NCI-H2227 treated with DMSO at 0.1 percent for 48 hours (cell line): ENCODE measurements at regions not wholly inside any gene's neighbourhood (a gene's known extent, or its start where the extent isn't known, plus 50 kb on each side); places are given as distances from the start of the nearest gene placed in this dataset.
"Not testable (repeated sequence)": the region's sequence is repeated elsewhere in the genome, so short reads cannot be mapped to it uniquely, and the experiment has no call there.

Source experiments
- DNase-seq: peaks from one replicate; lab custom pipeline; 2025; lab: John Stamatoyannopoulos, UW

GRCh38 chr1:104467590-104467989, 717.9 kb downstream of the AMY1C start:
- DNase-seq: no peak

GRCh38 chr1:104468282-104468681, 718.6 kb downstream of the AMY1C start:
- no peak for DNase-seq

- no peak for DNase-seq
Observed at GRCh38 chr1:104476126-104476525, 726.4 kb downstream of the AMY1C start.

- DNase-seq: no peak
Observed at GRCh38 chr1:104488296-104489015, 738.8 kb downstream of the AMY1C start.

GRCh38 chr1:104526158-104526795, 776.6 kb downstream of the AMY1C start:
- DNase-seq: no peak

- no peak for DNase-seq
Observed at GRCh38 chr1:104531990-104532389, 782.3 kb downstream of the AMY1C start.

GRCh38 chr1:104574620-104575019, 824.9 kb downstream of the AMY1C start:
- no peak for DNase-seq

GRCh38 chr1:104592926-104593325, 843.2 kb downstream of the AMY1C start:
- no peak for DNase-seq

GRCh38 chr1:104593413-104594187, 843.9 kb downstream of the AMY1C start:
- no peak for DNase-seq

- no peak for DNase-seq
Observed at GRCh38 chr1:104617474-104617873, 867.8 kb downstream of the AMY1C start.

- DNase-seq: no peak
Observed at GRCh38 chr1:104621221-104621620, 871.5 kb downstream of the AMY1C start.

- no peak for DNase-seq
Observed at GRCh38 chr1:104624538-104624937, 874.8 kb downstream of the AMY1C start.

- no peak for DNase-seq
Observed at GRCh38 chr1:104629589-104629988, 879.9 kb downstream of the AMY1C start.

GRCh38 chr1:104630567-104631149, 881.0 kb downstream of the AMY1C start:
- no peak for DNase-seq

GRCh38 chr1:104636581-104636980, 886.9 kb downstream of the AMY1C start:
- DNase-seq: no peak

GRCh38 chr1:104646233-104646632, 896.5 kb downstream of the AMY1C start:
- no peak for DNase-seq

GRCh38 chr1:104648269-104648691, 898.6 kb downstream of the AMY1C start:
- DNase-seq: no peak

GRCh38 chr1:104664374-104664773, 914.7 kb downstream of the AMY1C start:
- DNase-seq: not testable (repeated sequence)

- DNase-seq: no peak
Observed at GRCh38 chr1:104665300-104665699, 915.6 kb downstream of the AMY1C start.

- DNase-seq: no peak
Observed at GRCh38 chr1:104671684-104672353, 922.1 kb downstream of the AMY1C start.

- no peak for DNase-seq
Observed at GRCh38 chr1:104699433-104699832, 949.7 kb downstream of the AMY1C start.

GRCh38 chr1:104702731-104703130, 953.0 kb downstream of the AMY1C start:
- no peak for DNase-seq
